Stomach (tissue), 8 donors: ENCODE measurements at regions not wholly inside any gene's neighbourhood (a gene's known extent, or its start where the extent isn't known, plus 50 kb on each side); places are given as distances from the start of the nearest gene placed in this dataset.

Experiments used
- DNase-seq, 2 donors: peaks; one replicate each; pipeline versions ENCODE4 v3.0.0 to v3.0.0-alpha.2; 2013 to 2019
- H3K27ac ChIP-seq, 5 donors: fragments of 200-600 bp in 4 of 5; sonication (generic) in 4 of 5; one replicate each; pipeline ENCODE4 v1.5.1; 2013 to 2019; ENCODE audit warnings: mild to moderate bottlenecking in 1 of 5, moderate library complexity in 1 of 5
- H3K27me3 ChIP-seq, 3 donors: fragments of 200-600 bp; sonication (generic); one replicate each; pipeline ENCODE4 v1.5.1; 2017 to 2019; ENCODE audit warnings: mixed run types in 1 of 3
- H3K36me3 ChIP-seq, 4 donors: fragments of 200-600 bp; sonication (generic); 1 replicate in 3 of 4; 2 replicates in 1 of 4; pipeline ENCODE4 v1.5.1; 2016 to 2019
- H3K4me1 ChIP-seq, 4 donors: fragments of 200-600 bp; sonication (generic); one replicate each; pipeline ENCODE4 v1.5.1; 2016 to 2019
- H3K4me3 ChIP-seq, 4 donors: fragments of 200-600 bp; sonication (generic) in 3 of 4; one replicate each; pipeline ENCODE4 v1.5.1; 2016 to 2019; ENCODE audit warnings: mild to moderate bottlenecking in 1 of 4
- H3K9me3 ChIP-seq, 4 donors: fragments of 200-600 bp; sonication (generic); one replicate each; pipeline ENCODE4 v1.5.1; 2016 to 2019
- EP300 ChIP-seq: sonication (generic); formaldehyde crosslinking; IDR thresholded peaks from one replicate; pipeline ENCODE4 v1.6.1; 2017; ENCODE audit warnings: antibody characterized with exemption
- POLR2A ChIP-seq, 4 donors: fragments of 450-650 bp; IDR thresholded peaks; one replicate each; pipeline ENCODE4 v1.6.1; 2016; ENCODE audit warnings: antibody characterized with exemption in 4 of 4, control low read depth in 2 of 4, mild to moderate bottlenecking in 1 of 4, moderate library complexity in 1 of 4
- POLR2AphosphoS5 ChIP-seq, 3 donors: sonication (generic); formaldehyde crosslinking; IDR thresholded peaks; one replicate each; pipeline ENCODE4 v1.6.1; 2016; ENCODE audit warnings: antibody characterized with exemption in 3 of 3
- WGBS, 5 donors: extraction: QIAGEN DNeasy Blood & Tissue Kit in 3 of 5; methylation state at CpG; one replicate each; pipeline versions ENCODE4 v1.1.5 to v1.1.7; 2013 to 2018; 5-methylcytosine and 5-hydroxymethylcytosine counted together
- intact Hi-C: fragments of 100-400 bp; cut with DNase I; formaldehyde crosslinking; loops from one replicate; pipeline ENCODE4 v1.15.1; 2023; ENCODE audit warnings: low total_unique reads
- TF ChIP-seq, protein P1 (sequence below), 7 experiments: fragments of 450-650 bp in 4 of 7; fragments of 200-600 bp in 3 of 7; sonication (generic) in 3 of 7; IDR thresholded peaks; one replicate each; pipeline ENCODE4 v1.5.1; 2016 to 2019; ENCODE audit warnings: antibody characterized with exemption in 7 of 7, control low read depth in 2 of 7, mild to moderate bottlenecking in 1 of 7
- donor health status: healthy with polysubstance abuse.
- donor health status: Bipolar disorder and iron deficiency.
- donor health status: healthy.

DNA sequence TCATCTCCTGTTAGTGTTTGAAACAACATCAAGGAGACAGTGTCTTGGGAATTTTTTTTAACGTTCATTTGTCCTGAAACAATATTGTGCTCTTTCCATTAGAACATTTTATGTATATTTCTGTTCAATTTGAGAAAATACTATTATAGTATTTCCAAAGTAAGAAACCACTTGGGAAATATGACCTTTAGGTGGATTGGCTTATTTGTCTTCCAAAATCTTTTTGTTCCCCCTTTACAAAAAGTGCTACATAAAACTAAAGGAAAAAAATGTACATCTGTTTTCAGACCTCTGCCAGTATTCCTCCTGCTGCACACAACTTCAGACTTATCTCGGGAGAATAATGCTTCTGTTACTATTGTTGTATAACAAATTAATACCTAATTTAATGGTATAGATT, 165.9 kb upstream of the AGTR1 start:
- WGBS, 5 donors, result 80 to 91% (median 86%) methylated on average over 2 of the region's 2 CpGs
- Histone ChIP-seq H3K9me3 (peaks cover 0 to 7% (median 2%) of the 10 kb centered on the region in 4 donors), H3K4me1 (no peaks in the 10 kb centered on the region), H3K4me3 (no peak overlapping the region), H3K27me3 (no peaks in the 10 kb centered on the region), H3K27ac (no peak overlapping the region), H3K36me3 (no peaks in the 10 kb centered on the region)
- DNase-seq, result no peak
- TF ChIP-seq EP300, result no peak
- intact Hi-C loops, result no loop called here

DNA sequence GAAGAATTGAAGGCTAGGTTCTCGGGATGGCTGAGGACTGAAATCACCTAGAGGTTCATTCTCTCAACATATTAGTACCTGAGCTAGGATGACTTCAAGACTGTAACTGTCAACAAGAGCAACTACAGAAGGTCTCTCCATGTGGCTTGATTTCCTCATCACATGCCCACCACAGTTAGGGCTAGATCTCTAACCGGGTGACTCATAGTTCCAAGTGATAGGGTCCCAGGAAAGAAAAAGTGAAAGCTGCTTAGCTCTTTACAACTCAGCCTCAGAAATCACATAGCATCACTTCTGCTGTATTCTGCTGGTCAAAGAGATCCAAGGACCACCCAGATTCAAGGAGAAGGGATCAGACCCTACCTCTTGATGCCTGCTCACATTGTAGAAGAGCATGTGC, 165.4 kb upstream of the AGTR1 start:
- no peaks in the 10 kb centered on the region for H3K27me3 ChIP-seq
- H3K27ac ChIP-seq, result no peak overlapping the region
- intact Hi-C loops, result no loop called here
- H3K4me1 ChIP-seq, result no peaks in the 10 kb centered on the region
- 67 to 74% (median 69%) methylated on average over 2 of the region's 2 CpGs for WGBS, 5 donors
- no peak for DNase-seq
- no peaks in the 10 kb centered on the region for H3K36me3 ChIP-seq
- peaks cover 0 to 2% (median 0%) of the 10 kb centered on the region in 4 donors for H3K9me3 ChIP-seq
- no peak overlapping the region for H3K4me3 ChIP-seq
- TF ChIP-seq, protein P1, sequence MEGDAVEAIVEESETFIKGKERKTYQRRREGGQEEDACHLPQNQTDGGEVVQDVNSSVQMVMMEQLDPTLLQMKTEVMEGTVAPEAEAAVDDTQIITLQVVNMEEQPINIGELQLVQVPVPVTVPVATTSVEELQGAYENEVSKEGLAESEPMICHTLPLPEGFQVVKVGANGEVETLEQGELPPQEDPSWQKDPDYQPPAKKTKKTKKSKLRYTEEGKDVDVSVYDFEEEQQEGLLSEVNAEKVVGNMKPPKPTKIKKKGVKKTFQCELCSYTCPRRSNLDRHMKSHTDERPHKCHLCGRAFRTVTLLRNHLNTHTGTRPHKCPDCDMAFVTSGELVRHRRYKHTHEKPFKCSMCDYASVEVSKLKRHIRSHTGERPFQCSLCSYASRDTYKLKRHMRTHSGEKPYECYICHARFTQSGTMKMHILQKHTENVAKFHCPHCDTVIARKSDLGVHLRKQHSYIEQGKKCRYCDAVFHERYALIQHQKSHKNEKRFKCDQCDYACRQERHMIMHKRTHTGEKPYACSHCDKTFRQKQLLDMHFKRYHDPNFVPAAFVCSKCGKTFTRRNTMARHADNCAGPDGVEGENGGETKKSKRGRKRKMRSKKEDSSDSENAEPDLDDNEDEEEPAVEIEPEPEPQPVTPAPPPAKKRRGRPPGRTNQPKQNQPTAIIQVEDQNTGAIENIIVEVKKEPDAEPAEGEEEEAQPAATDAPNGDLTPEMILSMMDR (IDR thresholded peaks at IDR 0.05), result no peak
- no peak for TF ChIP-seq EP300
- no peak for TF ChIP-seq POLR2A (IDR thresholded peaks at IDR 0.05)

DNA sequence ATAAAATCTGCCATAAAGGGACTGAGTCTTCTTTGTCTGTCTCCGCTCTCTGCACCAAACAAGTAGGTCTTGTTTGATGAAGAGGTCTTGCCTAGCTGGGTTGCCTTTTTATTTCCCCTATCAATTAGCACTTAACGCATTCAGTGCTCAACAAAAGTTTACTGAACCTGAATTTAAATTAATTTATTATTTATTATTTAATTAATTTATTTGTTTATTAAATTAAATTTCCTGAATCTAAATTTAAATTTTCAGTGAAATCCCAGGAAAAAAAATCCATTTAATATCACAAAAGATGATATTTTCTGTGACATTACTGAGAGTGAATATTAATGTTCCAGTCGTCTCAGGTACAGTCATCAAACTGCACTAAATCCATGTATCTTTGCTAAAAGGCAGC, 164.9 kb upstream of the AGTR1 start:
- Histone ChIP-seq H3K4me1 (no peaks in the 10 kb centered on the region), H3K27me3 (no peaks in the 10 kb centered on the region), H3K36me3 (no peaks in the 10 kb centered on the region), H3K27ac (no peak overlapping the region), H3K9me3 (no peaks in the 10 kb centered on the region), H3K4me3 (no peak overlapping the region)
- intact Hi-C loops, result no loop called here
- WGBS, 5 donors, result 89 to 95% (median 91%) methylated on average over 3 of the region's 3 CpGs
- TF ChIP-seq, protein P1 (IDR thresholded peaks at IDR 0.05), result no peak
- TF ChIP-seq POLR2A (IDR thresholded peaks at IDR 0.05), result no peak
- no peak for TF ChIP-seq POLR2AphosphoS5 (IDR thresholded peaks at IDR 0.05)
- no peak for TF ChIP-seq EP300
- no peak for DNase-seq

DNA sequence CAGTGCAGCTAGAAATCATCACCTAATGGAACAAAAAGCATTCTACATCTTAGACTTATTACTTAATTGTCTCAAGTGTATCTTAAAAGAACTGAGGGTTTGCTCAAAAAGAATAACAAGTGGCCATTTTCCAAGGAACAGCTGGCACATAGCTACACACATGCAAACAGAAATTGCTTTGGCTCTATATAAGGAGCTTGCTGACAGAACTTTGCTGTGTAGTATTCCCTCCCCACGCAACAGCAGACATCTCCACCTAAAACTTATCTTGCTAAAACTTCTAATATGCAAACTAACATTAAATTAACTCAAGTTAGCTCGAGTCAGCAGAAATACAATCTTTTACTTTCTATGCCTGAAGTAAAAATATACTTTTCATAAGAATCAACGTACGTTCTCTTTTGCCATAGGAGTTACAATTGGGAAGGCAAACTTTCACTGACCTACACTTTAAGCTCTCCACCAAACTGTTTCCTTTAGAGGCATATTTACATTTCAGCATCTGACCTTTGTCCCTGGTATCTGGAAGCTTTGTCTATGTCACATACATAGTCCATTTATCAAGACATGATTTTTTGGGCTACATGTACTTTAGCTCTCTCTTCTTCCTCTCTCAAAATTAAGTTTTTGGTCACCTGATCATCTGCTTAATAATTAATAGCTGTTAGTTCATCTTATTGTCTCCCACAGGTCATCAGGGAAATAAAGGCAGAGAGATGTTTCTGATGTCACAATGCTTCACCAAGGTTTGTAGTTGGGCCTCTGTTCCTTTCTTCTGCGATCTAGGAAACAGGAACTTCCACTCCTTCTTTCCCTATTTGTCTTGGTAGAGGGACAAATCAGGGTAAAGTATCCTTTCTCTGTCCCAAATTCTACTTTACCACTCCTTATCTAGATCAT, 163.4 kb upstream of the AGTR1 start:
- DNase-seq, result no peak
- Histone ChIP-seq H3K9me3 (no peaks in the 10 kb centered on the region), H3K4me3 (no peak overlapping the region), H3K27ac (no peak overlapping the region), H3K36me3 (no peaks in the 10 kb centered on the region), H3K4me1 (no peaks in the 10 kb centered on the region), H3K27me3 (no peaks in the 10 kb centered on the region)
- intact Hi-C loops, result no loop called here
- TF ChIP-seq POLR2AphosphoS5 (IDR thresholded peaks at IDR 0.05), result no peak
- no peak for TF ChIP-seq EP300
- TF ChIP-seq POLR2A (IDR thresholded peaks at IDR 0.05), result no peak
- TF ChIP-seq, protein P1 (IDR thresholded peaks at IDR 0.05), result no peak
- WGBS, 5 donors, result 75 to 80% (median 78%) methylated on average over 5 of the region's 5 CpGs

DNA sequence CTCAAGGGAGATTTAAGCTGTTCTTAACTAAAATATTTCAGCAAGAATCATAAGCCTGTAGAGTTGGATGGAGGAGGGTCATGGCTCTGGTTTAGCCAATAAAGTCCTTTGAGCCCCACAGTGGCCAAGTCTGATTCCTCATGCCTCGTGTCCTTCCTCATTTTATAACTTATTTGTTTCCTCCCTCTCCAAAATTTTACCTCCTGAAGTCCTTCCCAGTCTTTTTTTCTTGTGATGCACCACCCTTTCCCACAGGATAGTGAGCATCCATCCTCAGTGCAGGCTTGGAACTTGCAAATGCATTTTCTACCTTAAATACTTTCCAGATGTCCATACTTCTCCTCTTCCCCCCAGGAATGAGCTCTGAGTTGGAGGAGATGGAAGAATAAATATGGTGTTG, 162.7 kb upstream of the AGTR1 start:
- Histone ChIP-seq H3K27me3 (no peaks in the 10 kb centered on the region), H3K9me3 (no peaks in the 10 kb centered on the region), H3K4me1 (no peaks in the 10 kb centered on the region), H3K36me3 (no peaks in the 10 kb centered on the region), H3K27ac (no peak overlapping the region), H3K4me3 (no peak overlapping the region)
- no peak for DNase-seq
- 59 to 70% (median 62%) methylated on average over 1 of the region's 1 CpG for WGBS, 5 donors
- intact Hi-C loops, result no loop called here
- no peak for TF ChIP-seq EP300
- TF ChIP-seq POLR2A (IDR thresholded peaks at IDR 0.05), result no peak
